HG03039 (cell line): ENCODE measurements at regions not wholly inside any gene's neighbourhood (a gene's known extent, or its start where the extent isn't known, plus 50 kb on each side); places are given as distances from the start of the nearest gene placed in this dataset.

Experiments used
- ATAC-seq: cut with Tn5 transposase; IDR thresholded peaks from one replicate; pipeline ENCODE4 v1.9.1; 2021; ENCODE audit warnings: mild to moderate bottlenecking, moderate library complexity; ENCODE audit not compliant: unreplicated experiment

GRCh38 chr5:164359260-164360255 lies 854.1 kb downstream of the MAT2B start:
- ATAC-seq = no peak

GRCh38 chr5:164360589-164360988 lies 855.2 kb downstream of the MAT2B start:
- no peak for ATAC-seq

GRCh38 chr5:164361986-164362385 lies 856.6 kb downstream of the MAT2B start:
- ATAC-seq = no peak

GRCh38 chr5:164362835-164363234 lies 857.4 kb downstream of the MAT2B start:
- ATAC-seq = no peak

GRCh38 chr5:164364237-164365208 lies 859.1 kb downstream of the MAT2B start:
- ATAC-seq = no peak

GRCh38 chr5:164370841-164371240 lies 865.4 kb downstream of the MAT2B start:
- ATAC-seq = no peak

- no peak for ATAC-seq
These were observed 867.5 kb downstream of the MAT2B start for GRCh38 chr5:164372892-164373291.

GRCh38 chr5:164373876-164374275 lies 868.5 kb downstream of the MAT2B start:
- ATAC-seq = no peak

GRCh38 chr5:164375051-164375450 lies 869.6 kb downstream of the MAT2B start:
- ATAC-seq = no peak

- ATAC-seq = no peak
These were observed 871.4 kb downstream of the MAT2B start for GRCh38 chr5:164376843-164377242.

GRCh38 chr5:164377746-164378145 lies 872.3 kb downstream of the MAT2B start:
- no peak for ATAC-seq

- no peak for ATAC-seq
These were observed 878.2 kb downstream of the MAT2B start for GRCh38 chr5:164383662-164384061.

- ATAC-seq = no peak
These were observed 887.1 kb downstream of the MAT2B start for GRCh38 chr5:164392531-164392930.

GRCh38 chr5:164394686-164395194 lies 889.3 kb downstream of the MAT2B start:
- no peak for ATAC-seq

GRCh38 chr5:164412531-164412930 lies 907.1 kb downstream of the MAT2B start:
- ATAC-seq = no peak

GRCh38 chr5:164420161-164420560 lies 914.7 kb downstream of the MAT2B start:
- ATAC-seq = no peak

GRCh38 chr5:164422400-164422799 lies 917.0 kb downstream of the MAT2B start:
- ATAC-seq = no peak

GRCh38 chr5:164431634-164432304 lies 926.4 kb downstream of the MAT2B start:
- ATAC-seq = no peak

GRCh38 chr5:164433106-164433870 lies 927.9 kb downstream of the MAT2B start:
- no peak for ATAC-seq

- ATAC-seq = no peak
These were observed 930.2 kb downstream of the MAT2B start for GRCh38 chr5:164435576-164435975.
